GM21576 (cell line): ENCODE measurements at regions not wholly inside any gene's neighbourhood (a gene's known extent, or its start where the extent isn't known, plus 50 kb on each side); places are given as distances from the start of the nearest gene placed in this dataset.
"Not testable (repeated sequence)": the region's sequence is repeated elsewhere in the genome, so short reads cannot be mapped to it uniquely, and the experiment has no call there.

ENCODE experiments used
- ATAC-seq: cut with Tn5 transposase; IDR thresholded peaks from one replicate; pipeline ENCODE4 v1.9.1; 2021; ENCODE audit warnings: mild to moderate bottlenecking, moderate library complexity; ENCODE audit not compliant: unreplicated experiment

GRCh38 chr5:120813551-120813950 lies 349.5 kb downstream of the PRR16 start:
- ATAC-seq: no peak

- no peak for ATAC-seq
Observed at GRCh38 chr5:120817044-120817985, 353.2 kb downstream of the PRR16 start.

GRCh38 chr5:120818128-120818527 lies 354.0 kb downstream of the PRR16 start:
- no peak for ATAC-seq

GRCh38 chr5:120823328-120823727 lies 359.2 kb downstream of the PRR16 start:
- no peak for ATAC-seq

GRCh38 chr5:120831646-120832045 lies 367.5 kb downstream of the PRR16 start:
- not testable (repeated sequence) for ATAC-seq

- ATAC-seq: no peak
Observed at GRCh38 chr5:120841830-120842229, 377.7 kb downstream of the PRR16 start.

- no peak for ATAC-seq
Observed at GRCh38 chr5:120843390-120843980, 379.4 kb downstream of the PRR16 start.

- ATAC-seq: no peak
Observed at GRCh38 chr5:120848883-120849282, 384.8 kb downstream of the PRR16 start.

- ATAC-seq: no peak
Observed at GRCh38 chr5:120852222-120852860, 388.2 kb downstream of the PRR16 start.

- ATAC-seq: no peak
Observed at GRCh38 chr5:120866997-120867396, 402.9 kb downstream of the PRR16 start.

- no peak for ATAC-seq
Observed at GRCh38 chr5:120869831-120870230, 405.7 kb downstream of the PRR16 start.

GRCh38 chr5:120872297-120872696 lies 408.2 kb downstream of the PRR16 start:
- ATAC-seq: no peak

GRCh38 chr5:120873083-120873482 lies 409.0 kb downstream of the PRR16 start:
- ATAC-seq: no peak

- no peak for ATAC-seq
Observed at GRCh38 chr5:120874081-120874862, 410.2 kb downstream of the PRR16 start.

- ATAC-seq: no peak
Observed at GRCh38 chr5:120882038-120882775, 418.1 kb downstream of the PRR16 start.

- no peak for ATAC-seq
Observed at GRCh38 chr5:120886351-120886860, 422.3 kb downstream of the PRR16 start.

- ATAC-seq: no peak
Observed at GRCh38 chr5:120895660-120896059, 431.6 kb downstream of the PRR16 start.

GRCh38 chr5:120901199-120901598 lies 437.1 kb downstream of the PRR16 start:
- no peak for ATAC-seq

- no peak for ATAC-seq
Observed at GRCh38 chr5:120907953-120908352, 443.9 kb downstream of the PRR16 start.

- ATAC-seq: no peak
Observed at GRCh38 chr5:120910629-120911028, 446.5 kb downstream of the PRR16 start.
